Cardiac muscle cell (in vitro differentiated cells and primary cell): ENCODE measurements at regions not wholly inside any gene's neighbourhood (a gene's known extent, or its start where the extent isn't known, plus 50 kb on each side); places are given as distances from the start of the nearest gene placed in this dataset.

ENCODE experiments used
- DNase-seq, 2 donors: peaks; one replicate each; pipeline versions ENCODE4 v3.0.0 to v3.0.0-alpha.2; 2010 to 2017; ENCODE audit warnings: low read depth in 1 of 2, low spot score in 1 of 2
- H3K27ac ChIP-seq: fragments of 200-600 bp; sonication (generic); 2 replicates; pipeline ENCODE4 v1.5.1; 2016
- H3K27me3 ChIP-seq: fragments of 200-600 bp; sonication (generic); 2 replicates; pipeline ENCODE4 v1.6.0; 2016; ENCODE audit warnings: control low read depth
- H3K36me3 ChIP-seq: fragments of 200-600 bp; sonication (generic); 2 replicates; pipeline ENCODE4 v1.5.1; 2016; ENCODE audit warnings: control low read depth
- H3K4me1 ChIP-seq: fragments of 200-600 bp; sonication (generic); 2 replicates; pipeline ENCODE4 v1.8.1; 2017; ENCODE audit warnings: low read depth, mild to moderate bottlenecking, mixed run types
- H3K4me3 ChIP-seq: fragments of 200-600 bp; sonication (generic); 2 replicates; pipeline ENCODE4 v1.5.1; 2016; ENCODE audit warnings: mild to moderate bottlenecking
- H3K9me3 ChIP-seq: fragments of 200-600 bp; sonication (generic); 2 replicates; pipeline ENCODE4 v1.5.1; 2017; ENCODE audit warnings: low read depth, mild to moderate bottlenecking, control low read depth
- CTCF ChIP-seq: IDR thresholded peaks from 2 replicates; pipeline ENCODE4 v1.5.1; 2012; ENCODE audit warnings: low read depth, mild to moderate bottlenecking, low read length

- H3K4me1 ChIP-seq: no peaks in the 10 kb centered on the region
- DNase-seq: peak; percentile 28 to 66
- TF ChIP-seq CTCF: peak; percentile 55
- no peaks in the 10 kb centered on the region for H3K9me3 ChIP-seq
- no peaks in the 10 kb centered on the region for H3K36me3 ChIP-seq
- H3K4me3 ChIP-seq: no peak overlapping the region
- H3K27me3 ChIP-seq: no peaks in the 10 kb centered on the region
- no peak overlapping the region for H3K27ac ChIP-seq
Observed at GRCh38 chr12:97404543-97404942, 58.1 kb upstream of the RMST start.

- Histone ChIP-seq H3K27me3 (no peaks in the 10 kb centered on the region), H3K27ac (no peak overlapping the region), H3K9me3 (no peaks in the 10 kb centered on the region), H3K4me3 (no peak overlapping the region), H3K36me3 (no peaks in the 10 kb centered on the region), H3K4me1 (no peaks in the 10 kb centered on the region)
- no peak for TF ChIP-seq CTCF
- no peak for DNase-seq
Observed at GRCh38 chr12:97408363-97408762, 54.2 kb upstream of the RMST start.

GRCh38 chr12:97411341-97411740 is 51.3 kb upstream of the RMST start:
- Histone ChIP-seq H3K4me3 (no peak overlapping the region), H3K9me3 (no peaks in the 10 kb centered on the region)

More at GRCh38 chr12:97411341-97411740, 51.3 kb upstream of the RMST start:
- no peak for TF ChIP-seq CTCF
- no peak for DNase-seq
- Histone ChIP-seq H3K36me3 (no peaks in the 10 kb centered on the region), H3K27ac (no peak overlapping the region), H3K27me3 (no peaks in the 10 kb centered on the region), H3K4me1 (no peaks in the 10 kb centered on the region)
